Stimulated activated CD4-positive, alpha-beta T cell treated with anti-CD3 and anti-CD28 coated beads, Interleukin-15, amount 100 ng/mL, for 48 hours (primary cell): ENCODE measurements at regions not wholly inside any gene's neighbourhood (a gene's known extent, or its start where the extent isn't known, plus 50 kb on each side); places are given as distances from the start of the nearest gene placed in this dataset.
A peak's percentile ranks its signal among the peaks of the same experiment; 100 is the strongest.

ENCODE experiments used
- DNase-seq, 2 donors: peaks; one replicate each; pipeline ENCODE4 v3.0.0-alpha.2; 2020; ENCODE audit warnings: low read depth in 2 of 2

- no peak for DNase-seq
Measured at GRCh38 chr15:60212536-60212935, 185.2 kb downstream of the ANXA2 start.

GRCh38 chr15:60213377-60214000 is 184.3 kb downstream of the ANXA2 start:
- no peak for DNase-seq

- no peak for DNase-seq
Measured at GRCh38 chr15:60214201-60214600, 183.6 kb downstream of the ANXA2 start.

- DNase-seq: no peak
Measured at GRCh38 chr15:60215225-60215963, 182.4 kb downstream of the ANXA2 start.

GRCh38 chr15:60217161-60217560 is 180.6 kb downstream of the ANXA2 start:
- DNase-seq: no peak

GRCh38 chr15:60218256-60218655 is 179.5 kb downstream of the ANXA2 start:
- DNase-seq: no peak

- no peak for DNase-seq
Measured at GRCh38 chr15:60219866-60220265, 177.9 kb downstream of the ANXA2 start.

- DNase-seq: no peak
Measured at GRCh38 chr15:60221356-60221755, 176.4 kb downstream of the ANXA2 start.

- no peak for DNase-seq
Measured at GRCh38 chr15:60222404-60222803, 175.4 kb downstream of the ANXA2 start.

DNA sequence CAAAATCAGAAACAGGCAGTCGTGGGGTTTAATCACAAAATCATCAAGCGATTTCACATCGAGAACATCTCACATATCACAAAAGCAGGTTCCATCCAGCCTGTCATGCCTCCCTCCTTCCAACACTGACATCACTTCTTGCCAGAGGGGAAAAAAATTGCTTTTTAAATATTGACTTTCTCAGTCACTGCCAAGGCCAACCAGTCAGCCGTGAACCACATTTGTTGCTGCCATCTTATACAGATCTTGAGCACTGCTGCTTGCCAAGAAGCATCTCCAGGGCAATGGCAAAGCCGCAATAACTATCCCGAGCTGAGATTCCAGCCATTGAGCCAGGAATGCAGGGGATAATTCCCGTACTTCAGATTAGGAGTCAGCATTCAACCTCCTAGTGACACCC is 174.6 kb downstream of the ANXA2 start:
- DNase-seq: no peak

- no peak for DNase-seq
Measured at GRCh38 chr15:60226924-60227323, 170.9 kb downstream of the ANXA2 start.

DNA sequence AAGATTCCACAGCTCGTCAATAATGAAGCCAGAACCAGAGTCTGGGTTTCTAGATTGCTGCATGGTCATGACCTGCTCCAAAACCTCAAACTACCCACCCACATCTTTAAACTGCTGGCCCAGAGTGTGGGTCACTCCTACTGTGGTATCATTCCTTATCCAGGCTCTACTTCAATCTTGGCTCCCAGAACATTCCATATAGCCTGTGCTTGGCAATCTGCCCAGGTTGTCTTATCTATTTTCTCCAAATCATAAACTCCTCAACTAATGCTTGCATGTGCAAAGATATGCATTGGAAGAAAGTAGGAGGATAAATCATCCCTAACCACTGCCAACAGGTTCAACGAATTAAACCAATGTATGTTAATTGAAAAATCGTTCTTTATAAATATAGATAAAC is 169.7 kb downstream of the ANXA2 start:
- no peak for DNase-seq

GRCh38 chr15:60228619-60229018 is 169.2 kb downstream of the ANXA2 start:
- DNase-seq: no peak

- DNase-seq: no peak
Measured at GRCh38 chr15:60235951-60236710, 161.7 kb downstream of the ANXA2 start.

DNA sequence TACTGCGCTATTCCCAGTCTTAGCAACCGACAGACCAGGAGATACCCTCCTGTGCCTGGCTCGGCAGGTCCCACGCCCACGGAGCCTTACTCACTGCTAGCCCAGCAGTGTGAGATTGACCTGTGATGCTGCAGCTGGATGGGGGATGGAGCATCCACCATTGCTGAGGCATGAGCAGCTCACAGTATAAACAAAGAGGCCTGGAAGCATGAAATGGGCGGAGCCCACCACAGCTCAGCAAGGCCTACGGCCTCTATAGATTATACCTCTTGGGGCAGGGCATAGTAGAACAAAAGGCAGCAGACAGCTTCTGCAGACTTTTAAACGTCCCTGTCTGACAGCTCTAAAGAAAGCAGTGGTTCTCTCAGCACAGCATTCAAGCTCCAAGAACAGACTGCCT is 160.3 kb downstream of the ANXA2 start:
- no peak for DNase-seq

GRCh38 chr15:60243769-60244168 is 154.0 kb downstream of the ANXA2 start:
- no peak for DNase-seq

DNA sequence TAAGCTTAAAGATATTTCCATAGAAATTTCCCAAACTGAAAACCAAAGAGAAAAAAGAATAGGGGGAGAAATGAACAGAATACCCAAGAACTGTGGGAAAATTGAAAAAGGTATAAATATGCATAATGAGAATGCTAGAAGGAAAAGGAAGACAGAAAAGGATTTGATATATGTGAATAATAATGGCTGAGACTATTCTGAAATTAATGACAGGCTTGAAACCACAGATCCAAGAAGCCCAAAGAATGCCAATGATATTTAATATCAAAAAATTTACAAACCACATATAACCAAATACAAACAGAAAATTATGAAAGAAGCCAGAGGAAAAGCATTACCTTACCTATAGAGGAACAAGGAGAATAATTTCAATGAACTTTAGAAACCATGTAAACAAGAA is 153.0 kb downstream of the ANXA2 start:
- DNase-seq: no peak

- DNase-seq: no peak
Measured at GRCh38 chr15:60250316-60250715, 147.5 kb downstream of the ANXA2 start.

DNA sequence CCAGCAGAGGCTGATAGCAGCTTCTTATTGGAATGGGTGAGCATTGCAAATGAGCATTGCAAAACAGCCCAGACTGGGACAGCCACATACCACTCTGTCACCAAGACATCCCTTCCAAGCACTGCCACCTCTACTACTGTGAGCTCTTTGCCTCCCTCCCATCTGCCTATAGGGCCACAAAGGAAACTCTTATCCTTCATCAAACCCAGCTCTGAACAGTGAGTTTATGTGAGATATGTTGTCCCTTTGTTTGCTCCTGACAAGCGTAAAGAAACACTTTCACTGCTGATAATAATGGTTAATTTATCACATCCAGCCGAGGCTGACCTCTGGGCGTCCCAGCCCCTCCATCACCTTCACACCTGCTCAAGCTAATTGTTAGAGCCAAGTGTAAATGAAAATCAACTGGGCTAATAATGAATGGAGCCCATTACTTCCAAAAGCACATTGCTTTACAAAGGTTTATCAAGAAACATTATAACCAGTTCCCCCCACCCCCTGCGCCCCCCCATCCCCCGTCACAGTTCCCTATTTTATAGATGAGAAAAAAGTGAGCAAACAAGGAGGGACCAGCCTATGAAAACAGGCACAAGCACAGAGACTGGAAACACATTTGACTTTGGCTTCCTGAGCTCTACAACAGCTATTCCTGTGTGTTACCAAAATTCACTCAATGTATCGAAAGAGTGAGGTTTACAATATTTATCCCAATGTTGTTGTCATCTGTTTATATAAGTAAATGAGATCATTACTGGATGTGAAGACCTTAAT is 146.3 kb downstream of the ANXA2 start:
- no peak for DNase-seq

DNA sequence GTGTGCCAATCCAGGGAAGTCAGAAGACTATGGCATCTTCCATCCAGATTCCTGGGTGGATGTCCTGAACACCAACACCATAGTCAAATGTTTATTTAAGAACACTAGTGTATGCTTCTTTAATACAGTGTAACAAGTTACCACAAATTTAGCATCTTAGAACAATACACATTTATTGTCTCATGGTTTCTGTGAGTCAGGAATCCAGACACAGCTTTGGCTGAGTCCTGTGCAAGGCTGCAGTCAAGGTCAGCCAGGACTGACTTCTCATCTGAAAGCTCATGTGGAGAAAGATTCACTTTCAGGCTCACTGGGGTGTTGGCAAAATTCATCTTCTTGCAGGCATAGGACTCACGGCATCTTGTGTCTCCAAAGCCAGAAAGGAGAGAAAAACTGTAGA is 143.4 kb downstream of the ANXA2 start:
- DNase-seq: no peak

DNA sequence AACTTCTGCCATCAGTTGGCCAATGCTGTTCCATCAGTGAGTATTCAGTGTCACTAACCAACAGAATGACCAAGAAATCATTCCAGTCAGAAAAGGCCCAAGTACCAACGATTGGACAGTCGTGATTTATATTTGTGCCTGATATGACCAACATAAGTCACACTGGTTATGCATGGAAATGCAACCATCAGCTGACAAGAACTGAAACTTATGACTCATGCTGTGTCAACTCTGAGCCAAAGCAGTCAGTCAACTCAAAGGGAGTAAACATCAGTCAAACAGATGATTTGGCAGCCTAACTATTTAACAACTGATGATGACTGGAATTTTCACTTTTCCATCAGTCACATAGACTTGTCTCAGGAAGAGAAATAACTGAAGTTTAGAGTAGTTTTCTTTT is 142.4 kb downstream of the ANXA2 start:
- DNase-seq: peak; percentile 9 to 27

GRCh38 chr15:60257591-60258159 is 140.1 kb downstream of the ANXA2 start:
- DNase-seq: no peak
